ENCODE measurements at regions not wholly inside any gene's neighbourhood (a gene's known extent, or its start where the extent isn't known, plus 50 kb on each side); places are given as distances from the start of the nearest gene placed in this dataset.

- no peak overlapping the region for H3K4me3 ChIP-seq (ENCODE audit: low read length)
- H3K36me3 ChIP-seq (ENCODE audit: insufficient read depth, low read length): no peaks in the 10 kb centered on the region
- H3K27ac ChIP-seq (ENCODE audit: low read length): no peak overlapping the region
- H3K27me3 ChIP-seq (ENCODE audit: insufficient read depth, low read depth, low read length): no peaks in the 10 kb centered on the region
- no peak overlapping the region for H3K4me2 ChIP-seq (ENCODE audit: low read length)
- no peak overlapping the region for H2AFZ ChIP-seq (ENCODE audit: low read depth, low read length)
- TF ChIP-seq POLR2AphosphoS5 (IDR thresholded peaks at IDR 0.05): no peak
- TF ChIP-seq SMC3 (conservative IDR thresholded peaks at IDR 0.05; ENCODE audit: poor library complexity): no peak
- TF ChIP-seq EP300 (conservative IDR thresholded peaks at IDR 0.05; ENCODE audit: poor library complexity, severe bottlenecking): no peak
- TF ChIP-seq, protein P1, sequence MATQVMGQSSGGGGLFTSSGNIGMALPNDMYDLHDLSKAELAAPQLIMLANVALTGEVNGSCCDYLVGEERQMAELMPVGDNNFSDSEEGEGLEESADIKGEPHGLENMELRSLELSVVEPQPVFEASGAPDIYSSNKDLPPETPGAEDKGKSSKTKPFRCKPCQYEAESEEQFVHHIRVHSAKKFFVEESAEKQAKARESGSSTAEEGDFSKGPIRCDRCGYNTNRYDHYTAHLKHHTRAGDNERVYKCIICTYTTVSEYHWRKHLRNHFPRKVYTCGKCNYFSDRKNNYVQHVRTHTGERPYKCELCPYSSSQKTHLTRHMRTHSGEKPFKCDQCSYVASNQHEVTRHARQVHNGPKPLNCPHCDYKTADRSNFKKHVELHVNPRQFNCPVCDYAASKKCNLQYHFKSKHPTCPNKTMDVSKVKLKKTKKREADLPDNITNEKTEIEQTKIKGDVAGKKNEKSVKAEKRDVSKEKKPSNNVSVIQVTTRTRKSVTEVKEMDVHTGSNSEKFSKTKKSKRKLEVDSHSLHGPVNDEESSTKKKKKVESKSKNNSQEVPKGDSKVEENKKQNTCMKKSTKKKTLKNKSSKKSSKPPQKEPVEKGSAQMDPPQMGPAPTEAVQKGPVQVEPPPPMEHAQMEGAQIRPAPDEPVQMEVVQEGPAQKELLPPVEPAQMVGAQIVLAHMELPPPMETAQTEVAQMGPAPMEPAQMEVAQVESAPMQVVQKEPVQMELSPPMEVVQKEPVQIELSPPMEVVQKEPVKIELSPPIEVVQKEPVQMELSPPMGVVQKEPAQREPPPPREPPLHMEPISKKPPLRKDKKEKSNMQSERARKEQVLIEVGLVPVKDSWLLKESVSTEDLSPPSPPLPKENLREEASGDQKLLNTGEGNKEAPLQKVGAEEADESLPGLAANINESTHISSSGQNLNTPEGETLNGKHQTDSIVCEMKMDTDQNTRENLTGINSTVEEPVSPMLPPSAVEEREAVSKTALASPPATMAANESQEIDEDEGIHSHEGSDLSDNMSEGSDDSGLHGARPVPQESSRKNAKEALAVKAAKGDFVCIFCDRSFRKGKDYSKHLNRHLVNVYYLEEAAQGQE (IDR thresholded peaks at IDR 0.05; ENCODE audit: borderline replicate concordance): no peak
- no peak for TF ChIP-seq MXI1 (conservative IDR thresholded peaks at IDR 0.05; ENCODE audit: poor library complexity, severe bottlenecking)
- no peak for TF ChIP-seq EZH2 (IDR thresholded peaks at IDR 0.05; ENCODE audit: borderline replicate concordance, insufficient read depth, low read length, poor library complexity, severe bottlenecking)
- TF ChIP-seq RAD21 (conservative IDR thresholded peaks at IDR 0.05): no peak
- no peak for TF ChIP-seq TAF1 (IDR thresholded peaks at IDR 0.05; ENCODE audit: low read depth)
- TF ChIP-seq, protein P2, sequence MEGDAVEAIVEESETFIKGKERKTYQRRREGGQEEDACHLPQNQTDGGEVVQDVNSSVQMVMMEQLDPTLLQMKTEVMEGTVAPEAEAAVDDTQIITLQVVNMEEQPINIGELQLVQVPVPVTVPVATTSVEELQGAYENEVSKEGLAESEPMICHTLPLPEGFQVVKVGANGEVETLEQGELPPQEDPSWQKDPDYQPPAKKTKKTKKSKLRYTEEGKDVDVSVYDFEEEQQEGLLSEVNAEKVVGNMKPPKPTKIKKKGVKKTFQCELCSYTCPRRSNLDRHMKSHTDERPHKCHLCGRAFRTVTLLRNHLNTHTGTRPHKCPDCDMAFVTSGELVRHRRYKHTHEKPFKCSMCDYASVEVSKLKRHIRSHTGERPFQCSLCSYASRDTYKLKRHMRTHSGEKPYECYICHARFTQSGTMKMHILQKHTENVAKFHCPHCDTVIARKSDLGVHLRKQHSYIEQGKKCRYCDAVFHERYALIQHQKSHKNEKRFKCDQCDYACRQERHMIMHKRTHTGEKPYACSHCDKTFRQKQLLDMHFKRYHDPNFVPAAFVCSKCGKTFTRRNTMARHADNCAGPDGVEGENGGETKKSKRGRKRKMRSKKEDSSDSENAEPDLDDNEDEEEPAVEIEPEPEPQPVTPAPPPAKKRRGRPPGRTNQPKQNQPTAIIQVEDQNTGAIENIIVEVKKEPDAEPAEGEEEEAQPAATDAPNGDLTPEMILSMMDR (IDR thresholded peaks at IDR 0.05; ENCODE audit: poor library complexity, severe bottlenecking): no peak
- H3F3A ChIP-seq (ENCODE audit: insufficient read depth, low read length, poor library complexity, severe bottlenecking): no peaks in the 10 kb centered on the region
- H3K9me3 ChIP-seq (ENCODE audit: low read length): no peaks in the 10 kb centered on the region
- no peaks in the 10 kb centered on the region for H4K20me1 ChIP-seq (ENCODE audit: insufficient read depth)
- H3K9ac ChIP-seq (ENCODE audit: low read length): no peak overlapping the region
- no peaks in the 10 kb centered on the region for H3K79me2 ChIP-seq (replicated peaks; ENCODE audit: insufficient read depth, low read length)
- no peaks in the 10 kb centered on the region for H3K9me2 ChIP-seq (ENCODE audit: insufficient read depth, low read length)
These were observed 472.6 kb upstream of the NECTIN3 start for GRCh38 chr3:110598847-110599490.

- TF ChIP-seq POLR2AphosphoS5 (IDR thresholded peaks at IDR 0.05): no peak
- TF ChIP-seq, protein P2 (IDR thresholded peaks at IDR 0.05; ENCODE audit: poor library complexity, severe bottlenecking): no peak
- TF ChIP-seq, protein P1 (IDR thresholded peaks at IDR 0.05; ENCODE audit: borderline replicate concordance): no peak
- TF ChIP-seq EP300 (conservative IDR thresholded peaks at IDR 0.05; ENCODE audit: poor library complexity, severe bottlenecking): no peak
- no peak for TF ChIP-seq TAF1 (IDR thresholded peaks at IDR 0.05; ENCODE audit: low read depth)
- no peak for TF ChIP-seq SMC3 (conservative IDR thresholded peaks at IDR 0.05; ENCODE audit: poor library complexity)
- TF ChIP-seq MXI1 (conservative IDR thresholded peaks at IDR 0.05; ENCODE audit: poor library complexity, severe bottlenecking): no peak
- TF ChIP-seq RAD21 (conservative IDR thresholded peaks at IDR 0.05): no peak
- TF ChIP-seq EZH2 (IDR thresholded peaks at IDR 0.05; ENCODE audit: borderline replicate concordance, insufficient read depth, low read length, poor library complexity, severe bottlenecking): no peak
- Histone ChIP-seq H2AFZ (ENCODE audit: low read depth, low read length) (no peak overlapping the region), H4K20me1 (ENCODE audit: insufficient read depth) (no peaks in the 10 kb centered on the region)
These were observed 463.1 kb upstream of the NECTIN3 start for GRCh38 chr3:110608566-110608965.

More at GRCh38 chr3:110608566-110608965, 463.1 kb upstream of the NECTIN3 start:
- Histone ChIP-seq H3K4me2 (ENCODE audit: low read length) (no peak overlapping the region), H3K27me3 (ENCODE audit: insufficient read depth, low read depth, low read length) (no peaks in the 10 kb centered on the region), H3K79me2 (replicated peaks; ENCODE audit: insufficient read depth, low read length) (no peaks in the 10 kb centered on the region), H3F3A (ENCODE audit: insufficient read depth, low read length, poor library complexity, severe bottlenecking) (no peaks in the 10 kb centered on the region), H3K9me3 (ENCODE audit: low read length) (no peaks in the 10 kb centered on the region), H3K4me3 (ENCODE audit: low read length) (no peak overlapping the region), H3K9ac (ENCODE audit: low read length) (no peak overlapping the region), H3K27ac (ENCODE audit: low read length) (no peak overlapping the region), H3K36me3 (ENCODE audit: insufficient read depth, low read length) (no peaks in the 10 kb centered on the region), H3K9me2 (ENCODE audit: insufficient read depth, low read length) (no peaks in the 10 kb centered on the region)
